Body of pancreas (tissue), 4 donors: ENCODE measurements at regions not wholly inside any gene's neighbourhood (a gene's known extent, or its start where the extent isn't known, plus 50 kb on each side); places are given as distances from the start of the nearest gene placed in this dataset.
"Not testable (repeated sequence)": the region's sequence is repeated elsewhere in the genome, so short reads cannot be mapped to it uniquely, and the experiment has no call there.

Source experiments
- ATAC-seq: fragments of 150-250 bp; one replicate; pipeline ENCODE4 v1.9.1; 2016
- DNase-seq, 4 donors: peaks; one replicate each; pipeline ENCODE4 v3.0.0-alpha.2; 2019
- H3K27ac ChIP-seq, 4 donors: fragments of 200-600 bp; sonication (generic); 1 replicate in 3 of 4; 2 replicates in 1 of 4; pipeline versions ENCODE4 v1.5.1 to v1.6.1; 2016 to 2019; ENCODE audit warnings: mild to moderate bottlenecking in 1 of 4, mixed read lengths in 1 of 4, moderate library complexity in 1 of 4
- H3K27me3 ChIP-seq, 2 donors: fragments of 200-600 bp; sonication (generic); one replicate each; pipeline ENCODE4 v1.6.0; 2016; ENCODE audit warnings: mild to moderate bottlenecking in 1 of 2
- H3K36me3 ChIP-seq, 2 donors: fragments of 200-600 bp; sonication (generic); replicated peaks in 1 of 2; 2 replicates each; pipeline ENCODE4 v1.5.1; 2016; ENCODE audit warnings: low read depth in 2 of 2; ENCODE audit not compliant: insufficient read depth in 1 of 2
- H3K4me1 ChIP-seq: fragments of 200-600 bp; sonication (generic); one replicate; pipeline ENCODE4 v1.6.0; 2016
- H3K4me3 ChIP-seq, 2 donors: fragments of 200-600 bp; sonication (generic); 1 replicate in 1 of 2; 2 replicates in 1 of 2; pipeline ENCODE4 v1.5.1; 2016 to 2019
- H3K9me3 ChIP-seq, 3 donors: fragments of 200-600 bp; sonication (generic); 1 replicate in 2 of 3; 2 replicates in 1 of 3; pipeline ENCODE4 v1.5.1; 2016
- CTCF ChIP-seq, 7 experiments: fragments of 450-650 bp in 4 of 7; fragments of 200-600 bp in 3 of 7; sonication (generic) in 3 of 7; IDR thresholded peaks; one replicate each; pipeline ENCODE4 v1.5.1; 2016 to 2019; ENCODE audit warnings: antibody characterized with exemption in 7 of 7
- POLR2A ChIP-seq, 3 donors: fragments of 450-650 bp; IDR thresholded peaks; one replicate each; pipeline ENCODE4 v1.6.1; 2016; ENCODE audit warnings: antibody characterized with exemption in 3 of 3, mild to moderate bottlenecking in 2 of 3
- WGBS, 2 donors: methylation state at CpG; one replicate each; pipeline ENCODE4 v1.1.5; 2017; 5-methylcytosine and 5-hydroxymethylcytosine counted together
- intact Hi-C: fragments of 100-400 bp; cut with DNase I; formaldehyde crosslinking; loops from one replicate; pipeline ENCODE4 v1.15.1; 2023

GRCh38 chr5:174947548-174947947 is 223.2 kb downstream of the MSX2 start:
- 54 to 72% methylated on average over 1 of the region's 1 CpG for WGBS, 2 donors
- DNase-seq (no peak), ATAC-seq (no peak)
- Histone ChIP-seq H3K9me3 (no peaks in the 10 kb centered on the region), H3K4me1 (no peaks in the 10 kb centered on the region), H3K36me3 (no peaks in the 10 kb centered on the region), H3K27ac (no peak overlapping the region), H3K27me3 (no peaks in the 10 kb centered on the region), H3K4me3 (no peak overlapping the region)
- intact Hi-C loops, result no loop called here
- TF ChIP-seq POLR2A (IDR thresholded peaks at IDR 0.05) (no peak), CTCF (IDR thresholded peaks at IDR 0.05) (no peak)

GRCh38 chr5:174945853-174946252 is 221.5 kb downstream of the MSX2 start:
- intact Hi-C loops, result no loop called here
- no peaks in the 10 kb centered on the region for H3K36me3 ChIP-seq
- 67 to 71% methylated on average over 5 to 7 of the region's 7 CpGs for WGBS, 2 donors
- DNase-seq (no peak), ATAC-seq (no peak)
- H3K9me3 ChIP-seq, result no peaks in the 10 kb centered on the region
- H3K27me3 ChIP-seq, result no peaks in the 10 kb centered on the region
- no peak for TF ChIP-seq POLR2A (IDR thresholded peaks at IDR 0.05)
- no peak for TF ChIP-seq CTCF (IDR thresholded peaks at IDR 0.05)
- no peak overlapping the region for H3K4me3 ChIP-seq
- H3K27ac ChIP-seq, result no peak overlapping the region
- H3K4me1 ChIP-seq, result no peaks in the 10 kb centered on the region

- intact Hi-C loops, result no loop called here
- Histone ChIP-seq H3K4me3 (no peak overlapping the region), H3K27me3 (no peaks in the 10 kb centered on the region), H3K27ac (no peak overlapping the region), H3K9me3 (no peaks in the 10 kb centered on the region), H3K36me3 (no peaks in the 10 kb centered on the region), H3K4me1 (no peaks in the 10 kb centered on the region)
- TF ChIP-seq CTCF (IDR thresholded peaks at IDR 0.05), result no peak
- TF ChIP-seq POLR2A (IDR thresholded peaks at IDR 0.05), result no peak
- ATAC-seq, result no peak
- WGBS, 2 donors, result 70 to 78% methylated on average over 3 of the region's 3 CpGs
- no peak for DNase-seq
Measured at GRCh38 chr5:174943785-174944184, 219.4 kb downstream of the MSX2 start.

GRCh38 chr5:174943002-174943401 is 218.6 kb downstream of the MSX2 start:
- H3K27ac ChIP-seq, intact Hi-C loops, H3K4me1 ChIP-seq, ATAC-seq, H3K36me3 ChIP-seq, DNase-seq, H3K4me3 ChIP-seq, H3K9me3 ChIP-seq, H3K27me3 ChIP-seq: not testable (repeated sequence)
- 76 to 86% methylated on average over 1 of the region's 1 CpG for WGBS, 2 donors

GRCh38 chr5:174937201-174938123 is 213.1 kb downstream of the MSX2 start:
- Histone ChIP-seq H3K4me1 (no peaks in the 10 kb centered on the region), H3K9me3 (no peaks in the 10 kb centered on the region), H3K36me3 (no peaks in the 10 kb centered on the region), H3K27ac (no peak overlapping the region), H3K27me3 (no peaks in the 10 kb centered on the region), H3K4me3 (no peak overlapping the region)
- 57 to 70% methylated on average over 5 to 6 of the region's 6 CpGs for WGBS, 2 donors
- ATAC-seq, result no peak
- no peak for TF ChIP-seq CTCF (IDR thresholded peaks at IDR 0.05)
- no peak for TF ChIP-seq POLR2A (IDR thresholded peaks at IDR 0.05)
- intact Hi-C loops, result loop anchor here (10.0 kb wide), 1 partner anchor 523 kb away; no protein-coding TSS in a partner anchor
- no peak for DNase-seq
